ENCODE measurements at regions not wholly inside any gene's neighbourhood (a gene's known extent, or its start where the extent isn't known, plus 50 kb on each side); places are given as distances from the start of the nearest gene placed in this dataset.

- DNase-seq: no peak
- no peak for TF ChIP-seq POLR2A (IDR thresholded peaks at IDR 0.05; ENCODE audit: low read length)
- TF ChIP-seq GATA1 (IDR thresholded peaks at IDR 0.05; ENCODE audit: low read depth, low read length): no peak
Observed at GRCh38 chr9:129252937-129253802, 75.1 kb upstream of the IER5L start.

GRCh38 chr9:129250786-129251185 lies 72.7 kb upstream of the IER5L start:
- TF ChIP-seq POLR2A (IDR thresholded peaks at IDR 0.05; ENCODE audit: low read length): no peak
- no peak for TF ChIP-seq GATA1 (IDR thresholded peaks at IDR 0.05; ENCODE audit: low read depth, low read length)
- DNase-seq: no peak

GRCh38 chr9:129247285-129248153 lies 69.5 kb upstream of the IER5L start:
- no peak for TF ChIP-seq GATA1 (IDR thresholded peaks at IDR 0.05; ENCODE audit: low read depth, low read length)
- TF ChIP-seq POLR2A (IDR thresholded peaks at IDR 0.05; ENCODE audit: low read length): no peak
- DNase-seq: no peak

GRCh38 chr9:129245276-129245675 lies 67.2 kb upstream of the IER5L start:
- DNase-seq: no peak
- TF ChIP-seq POLR2A (IDR thresholded peaks at IDR 0.05; ENCODE audit: low read length) (no peak), GATA1 (IDR thresholded peaks at IDR 0.05; ENCODE audit: low read depth, low read length) (no peak)

- TF ChIP-seq POLR2A (IDR thresholded peaks at IDR 0.05; ENCODE audit: low read length) (no peak), GATA1 (IDR thresholded peaks at IDR 0.05; ENCODE audit: low read depth, low read length) (no peak)
- DNase-seq: no peak
Observed at GRCh38 chr9:129242971-129243561, 65.0 kb upstream of the IER5L start.

- TF ChIP-seq GATA1 (IDR thresholded peaks at IDR 0.05; ENCODE audit: low read depth, low read length) (no peak), POLR2A (IDR thresholded peaks at IDR 0.05; ENCODE audit: low read length) (no peak)
- no peak for DNase-seq
Observed at GRCh38 chr9:129242191-129242941, 64.3 kb upstream of the IER5L start.

GRCh38 chr9:129241725-129242124 lies 63.7 kb upstream of the IER5L start:
- no peak for TF ChIP-seq POLR2A (IDR thresholded peaks at IDR 0.05; ENCODE audit: low read length)
- TF ChIP-seq GATA1 (IDR thresholded peaks at IDR 0.05; ENCODE audit: low read depth, low read length): no peak
- no peak for DNase-seq

- no peak for TF ChIP-seq GATA1 (IDR thresholded peaks at IDR 0.05; ENCODE audit: low read depth, low read length)
- no peak for TF ChIP-seq POLR2A (IDR thresholded peaks at IDR 0.05; ENCODE audit: low read length)
- no peak for DNase-seq
Observed at GRCh38 chr9:129240581-129241211, 62.6 kb upstream of the IER5L start.

GRCh38 chr9:129239946-129240490 lies 62.0 kb upstream of the IER5L start:
- TF ChIP-seq GATA1 (IDR thresholded peaks at IDR 0.05; ENCODE audit: low read depth, low read length): no peak
- no peak for TF ChIP-seq POLR2A (IDR thresholded peaks at IDR 0.05; ENCODE audit: low read length)
- no peak for DNase-seq

- no peak for DNase-seq
- no peak for TF ChIP-seq POLR2A (IDR thresholded peaks at IDR 0.05; ENCODE audit: low read length)
- TF ChIP-seq GATA1 (IDR thresholded peaks at IDR 0.05; ENCODE audit: low read depth, low read length): no peak
Observed at GRCh38 chr9:129237803-129238202, 59.7 kb upstream of the IER5L start.

GRCh38 chr9:129237164-129237611 lies 59.1 kb upstream of the IER5L start:
- no peak for DNase-seq
- TF ChIP-seq GATA1 (IDR thresholded peaks at IDR 0.05; ENCODE audit: low read depth, low read length) (no peak), POLR2A (IDR thresholded peaks at IDR 0.05; ENCODE audit: low read length) (no peak)

GRCh38 chr9:129236441-129237145 lies 58.5 kb upstream of the IER5L start:
- no peak for TF ChIP-seq GATA1 (IDR thresholded peaks at IDR 0.05; ENCODE audit: low read depth, low read length)
- no peak for DNase-seq

All from erythroblast (primary cell).